ENCODE measurements at regions not wholly inside any gene's neighbourhood (a gene's known extent, or its start where the extent isn't known, plus 50 kb on each side); places are given as distances from the start of the nearest gene placed in this dataset.

DNA sequence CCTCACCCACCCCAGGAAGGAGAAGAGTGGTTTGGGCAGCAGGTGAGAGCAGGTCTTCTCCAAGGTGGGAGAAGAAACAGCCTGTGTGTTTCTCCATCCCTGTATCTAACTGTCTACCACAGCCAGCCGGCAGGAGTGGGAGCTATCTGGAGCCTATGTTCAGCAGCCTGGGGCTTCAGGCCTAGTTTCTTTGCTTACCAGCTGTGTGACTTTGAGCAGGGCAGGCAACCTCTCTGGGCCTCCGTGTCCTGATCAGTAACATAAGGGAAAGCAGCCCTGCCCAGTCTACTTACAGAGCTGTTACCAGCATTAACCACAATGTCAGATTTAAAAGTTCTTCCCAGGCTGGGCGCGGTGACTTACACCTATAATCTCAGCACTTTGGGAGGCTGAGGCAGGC is 450.7 kb upstream of the ZMIZ1 start:
- TF ChIP-seq, protein P1, sequence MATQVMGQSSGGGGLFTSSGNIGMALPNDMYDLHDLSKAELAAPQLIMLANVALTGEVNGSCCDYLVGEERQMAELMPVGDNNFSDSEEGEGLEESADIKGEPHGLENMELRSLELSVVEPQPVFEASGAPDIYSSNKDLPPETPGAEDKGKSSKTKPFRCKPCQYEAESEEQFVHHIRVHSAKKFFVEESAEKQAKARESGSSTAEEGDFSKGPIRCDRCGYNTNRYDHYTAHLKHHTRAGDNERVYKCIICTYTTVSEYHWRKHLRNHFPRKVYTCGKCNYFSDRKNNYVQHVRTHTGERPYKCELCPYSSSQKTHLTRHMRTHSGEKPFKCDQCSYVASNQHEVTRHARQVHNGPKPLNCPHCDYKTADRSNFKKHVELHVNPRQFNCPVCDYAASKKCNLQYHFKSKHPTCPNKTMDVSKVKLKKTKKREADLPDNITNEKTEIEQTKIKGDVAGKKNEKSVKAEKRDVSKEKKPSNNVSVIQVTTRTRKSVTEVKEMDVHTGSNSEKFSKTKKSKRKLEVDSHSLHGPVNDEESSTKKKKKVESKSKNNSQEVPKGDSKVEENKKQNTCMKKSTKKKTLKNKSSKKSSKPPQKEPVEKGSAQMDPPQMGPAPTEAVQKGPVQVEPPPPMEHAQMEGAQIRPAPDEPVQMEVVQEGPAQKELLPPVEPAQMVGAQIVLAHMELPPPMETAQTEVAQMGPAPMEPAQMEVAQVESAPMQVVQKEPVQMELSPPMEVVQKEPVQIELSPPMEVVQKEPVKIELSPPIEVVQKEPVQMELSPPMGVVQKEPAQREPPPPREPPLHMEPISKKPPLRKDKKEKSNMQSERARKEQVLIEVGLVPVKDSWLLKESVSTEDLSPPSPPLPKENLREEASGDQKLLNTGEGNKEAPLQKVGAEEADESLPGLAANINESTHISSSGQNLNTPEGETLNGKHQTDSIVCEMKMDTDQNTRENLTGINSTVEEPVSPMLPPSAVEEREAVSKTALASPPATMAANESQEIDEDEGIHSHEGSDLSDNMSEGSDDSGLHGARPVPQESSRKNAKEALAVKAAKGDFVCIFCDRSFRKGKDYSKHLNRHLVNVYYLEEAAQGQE (IDR thresholded peaks at IDR 0.05; ENCODE audit: insufficient read depth in 1 of 2, low read depth in 2 of 2, low read length in 2 of 2), result no peak
- TF ChIP-seq FOXP2 (optimal IDR thresholded peaks at IDR 0.05; ENCODE audit: borderline replicate concordance, extremely low read depth, extremely low read length, insufficient read depth) (no peak), POLR2AphosphoS5 (IDR thresholded peaks at IDR 0.05; ENCODE audit: low read depth, low read length) (no peak), TAF1 (IDR thresholded peaks at IDR 0.05; ENCODE audit: borderline replicate concordance, insufficient read depth, low read length) (no peak), SIN3A (IDR thresholded peaks at IDR 0.05; ENCODE audit: borderline replicate concordance, insufficient read depth, low read length) (no peak)

DNA sequence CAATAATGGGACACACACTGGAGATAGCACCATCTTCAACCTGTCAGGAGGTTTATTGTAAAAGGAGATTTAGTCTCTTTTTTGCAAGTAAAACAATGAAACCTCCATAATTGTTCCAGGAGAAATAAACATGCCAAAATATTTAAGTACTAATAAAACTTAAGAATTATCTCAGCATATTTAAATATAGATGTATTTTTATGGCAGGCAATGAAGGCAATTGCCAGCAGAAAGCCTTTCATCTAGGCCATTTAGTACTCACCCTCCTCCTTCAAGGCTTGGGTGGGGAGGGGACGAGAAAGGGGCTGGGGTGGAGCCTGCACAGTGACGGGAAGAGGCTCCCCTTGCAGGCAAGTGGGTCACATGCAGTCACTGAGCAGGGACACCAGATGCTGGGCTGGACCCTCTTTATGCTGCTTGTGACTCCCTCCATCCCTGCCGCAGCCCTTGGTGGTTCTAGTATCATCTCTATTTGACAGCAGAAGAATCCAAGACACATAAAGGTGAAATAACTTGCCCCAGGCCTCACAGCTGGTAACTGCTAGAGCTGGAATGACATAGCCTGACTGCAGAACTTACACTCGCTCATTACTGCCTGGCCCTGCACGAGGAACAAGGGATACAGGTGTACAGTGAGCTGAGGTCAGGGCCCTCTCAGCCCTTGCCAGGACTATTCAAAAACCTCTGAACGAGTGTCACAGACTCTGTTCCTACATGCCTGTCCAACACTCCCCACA is 449.5 kb upstream of the ZMIZ1 start:
- no peak for TF ChIP-seq FOXP2 (optimal IDR thresholded peaks at IDR 0.05; ENCODE audit: borderline replicate concordance, extremely low read depth, extremely low read length, insufficient read depth)
- TF ChIP-seq, protein P1 (IDR thresholded peaks at IDR 0.05; ENCODE audit: insufficient read depth in 1 of 2, low read depth in 2 of 2, low read length in 2 of 2), result no peak

DNA sequence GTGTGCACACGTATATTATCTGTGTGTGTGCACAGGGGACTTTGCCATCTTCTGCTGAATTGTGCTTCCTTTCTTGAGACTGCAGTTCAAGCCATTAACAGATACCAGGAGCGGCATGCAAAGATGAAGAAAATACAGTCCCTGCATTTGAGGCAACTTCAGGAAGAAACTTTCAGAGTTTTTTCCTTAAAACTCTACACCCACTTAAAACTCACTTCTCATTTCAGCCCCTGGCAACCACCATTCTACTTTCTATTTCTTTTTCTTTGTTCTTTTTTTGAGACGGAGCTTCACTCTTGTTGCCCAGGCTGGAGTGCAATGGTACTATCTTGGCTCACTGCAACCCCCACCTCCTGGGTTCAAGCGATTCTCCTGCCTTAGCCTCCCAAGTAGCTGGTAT is 448.9 kb upstream of the ZMIZ1 start:
- TF ChIP-seq, protein P1 (IDR thresholded peaks at IDR 0.05; ENCODE audit: insufficient read depth in 1 of 2, low read depth in 2 of 2, low read length in 2 of 2), result no peak
- no peak for TF ChIP-seq SIN3A (IDR thresholded peaks at IDR 0.05; ENCODE audit: borderline replicate concordance, insufficient read depth, low read length)
- no peak for TF ChIP-seq TAF1 (IDR thresholded peaks at IDR 0.05; ENCODE audit: borderline replicate concordance, insufficient read depth, low read length)
- no peak for TF ChIP-seq FOXP2 (optimal IDR thresholded peaks at IDR 0.05; ENCODE audit: borderline replicate concordance, extremely low read depth, extremely low read length, insufficient read depth)
- TF ChIP-seq POLR2AphosphoS5 (IDR thresholded peaks at IDR 0.05; ENCODE audit: low read depth, low read length), result no peak

DNA sequence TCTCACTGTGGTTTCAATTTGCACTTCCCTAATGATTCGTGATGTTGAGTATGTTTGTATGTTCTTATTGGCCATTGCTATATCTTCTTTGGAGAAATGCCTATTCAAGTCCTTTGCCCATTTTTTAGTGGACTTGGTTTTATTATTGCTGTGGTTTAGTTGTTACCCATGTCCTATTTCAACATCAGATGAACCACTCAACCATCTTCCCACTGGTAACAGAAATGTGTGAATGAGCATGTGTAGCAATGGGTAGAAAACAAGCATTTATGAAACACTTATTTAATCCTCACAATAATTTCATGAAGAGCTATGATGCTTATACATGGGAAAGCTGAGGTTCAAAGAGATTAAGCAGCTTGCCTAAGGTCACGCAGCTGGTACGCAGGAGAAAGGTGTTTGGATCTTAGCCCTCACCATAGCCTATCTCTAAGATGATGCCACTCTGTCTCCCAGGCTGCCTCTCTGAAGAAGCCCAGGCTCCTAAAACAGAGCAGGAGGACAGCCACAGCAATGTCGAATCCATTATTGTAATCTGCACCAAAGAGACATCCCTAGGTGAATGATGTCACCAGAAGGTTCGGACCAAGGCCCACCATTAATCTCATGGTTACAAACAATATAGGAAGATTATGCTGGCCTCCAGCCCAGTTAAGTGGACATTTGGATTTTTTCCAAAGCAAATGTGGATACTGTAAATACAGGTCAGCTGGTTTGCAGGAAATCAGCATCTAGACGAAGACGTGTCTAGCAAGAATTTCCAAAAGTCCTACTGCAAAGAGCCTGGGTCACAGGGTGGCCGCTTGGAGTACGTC is 447.6 kb upstream of the ZMIZ1 start:
- TF ChIP-seq POLR2AphosphoS5 (IDR thresholded peaks at IDR 0.05; ENCODE audit: low read depth, low read length) (no peak), TAF1 (IDR thresholded peaks at IDR 0.05; ENCODE audit: borderline replicate concordance, insufficient read depth, low read length) (no peak), SIN3A (IDR thresholded peaks at IDR 0.05; ENCODE audit: borderline replicate concordance, insufficient read depth, low read length) (no peak), FOXP2 (optimal IDR thresholded peaks at IDR 0.05; ENCODE audit: borderline replicate concordance, extremely low read depth, extremely low read length, insufficient read depth) (no peak)
- TF ChIP-seq, protein P1 (IDR thresholded peaks at IDR 0.05; ENCODE audit: insufficient read depth in 1 of 2, low read depth in 2 of 2, low read length in 2 of 2), result no peak
